HEK293T (cell line): ENCODE measurements at regions not wholly inside any gene's neighbourhood (a gene's known extent, or its start where the extent isn't known, plus 50 kb on each side); places are given as distances from the start of the nearest gene placed in this dataset.

Source experiments
- ARNT ChIP-seq: fragments of 450-650 bp; IDR thresholded peaks from 2 replicates; pipeline ENCODE4 v1.6.1; 2017; ENCODE audit warnings: mild to moderate bottlenecking
- BHLHE40 ChIP-seq: fragments of 450-650 bp; IDR thresholded peaks from 2 replicates; pipeline ENCODE4 v1.6.1; 2016; ENCODE audit warnings: mild to moderate bottlenecking, moderate library complexity, borderline replicate concordance
- ELF4 ChIP-seq: fragments of 450-650 bp; IDR thresholded peaks from 2 replicates; pipeline ENCODE4 v1.6.1; 2017; ENCODE audit warnings: antibody characterized with exemption
- FOXA1 ChIP-seq: fragments of 450-650 bp; IDR thresholded peaks from 2 replicates; pipeline ENCODE4 v1.6.1; 2016; ENCODE audit warnings: mild to moderate bottlenecking
- FOXK2 ChIP-seq: fragments of 450-650 bp; IDR thresholded peaks from 2 replicates; pipeline ENCODE4 v1.6.1; 2016; ENCODE audit warnings: mild to moderate bottlenecking
- FOXM1 ChIP-seq: fragments of 450-650 bp; IDR thresholded peaks from 2 replicates; pipeline ENCODE4 v1.6.1; 2017; ENCODE audit warnings: mild to moderate bottlenecking, borderline replicate concordance
- HDGF ChIP-seq: fragments of 450-650 bp; IDR thresholded peaks from 2 replicates; pipeline ENCODE4 v1.6.1; 2017; ENCODE audit warnings: antibody characterized with exemption, borderline replicate concordance
- NFRKB ChIP-seq: fragments of 450-650 bp; IDR thresholded peaks from 2 replicates; pipeline ENCODE4 v1.6.1; 2016; ENCODE audit warnings: mild to moderate bottlenecking, moderate library complexity
- PKNOX1 ChIP-seq: fragments of 450-650 bp; IDR thresholded peaks from 2 replicates; pipeline ENCODE4 v1.6.1; 2016
- SP1 ChIP-seq: fragments of 450-650 bp; IDR thresholded peaks from 2 replicates; pipeline ENCODE4 v1.6.1; 2017
- SUZ12 ChIP-seq: fragments of 450-650 bp; IDR thresholded peaks from 2 replicates; pipeline ENCODE4 v1.6.1; 2016; ENCODE audit warnings: mild to moderate bottlenecking
- TARDBP ChIP-seq: fragments of 450-650 bp; IDR thresholded peaks from 2 replicates; pipeline ENCODE4 v1.6.1; 2016
- ZNF384 ChIP-seq: fragments of 450-650 bp; IDR thresholded peaks from 2 replicates; pipeline ENCODE4 v1.6.1; 2016

DNA sequence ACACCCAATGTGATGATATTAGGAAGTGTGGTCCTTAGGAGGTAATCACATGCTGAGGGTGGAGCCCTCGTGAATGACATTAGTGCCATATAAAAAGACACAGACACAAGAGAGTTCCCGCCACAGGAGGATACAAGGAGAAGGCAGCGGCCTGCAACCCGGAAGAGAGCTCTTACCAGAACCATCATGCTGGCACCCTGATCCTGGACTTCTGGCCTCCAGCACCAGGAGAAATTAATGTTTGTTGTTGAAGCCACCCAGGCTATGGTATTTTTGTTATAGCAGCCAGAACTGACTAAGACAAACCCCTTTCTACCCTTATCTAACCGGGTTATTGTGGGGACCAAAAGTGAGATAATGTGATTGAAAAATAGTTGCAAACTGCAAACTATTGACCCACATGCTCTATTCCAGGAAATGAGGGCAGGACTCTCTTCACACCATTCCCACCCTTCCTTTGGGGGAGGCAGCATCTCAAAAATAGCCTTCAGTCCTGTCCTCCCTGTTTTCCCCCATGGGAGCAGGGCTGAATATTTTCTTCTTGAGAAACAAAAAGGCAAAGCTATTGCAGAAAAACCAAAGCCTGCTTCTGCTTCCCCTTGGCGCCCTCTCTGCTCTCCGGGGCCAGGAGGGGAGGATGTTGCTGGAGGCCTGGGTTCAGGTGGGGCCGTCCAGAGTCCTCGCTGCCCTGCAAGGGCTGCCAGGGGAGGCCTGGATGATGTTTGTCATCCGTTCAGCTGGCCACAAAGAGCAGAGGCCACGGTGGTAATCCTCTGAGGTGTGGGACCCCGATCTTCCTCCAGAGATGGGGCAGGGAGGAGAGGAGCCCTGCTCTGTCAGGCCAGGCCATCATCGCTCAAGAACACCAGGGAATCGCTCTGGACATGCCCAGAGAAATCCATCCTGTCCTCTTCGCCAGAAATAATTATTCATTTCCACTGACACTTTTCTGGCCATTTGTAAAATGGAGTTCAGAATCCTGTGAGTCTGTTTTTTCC, 73.8 kb upstream of the HAAO start:
- TF ChIP-seq PKNOX1 (no peak), NFRKB (no peak), TARDBP (no peak), FOXA1 (no peak), SP1 (no peak), FOXK2 (no peak), BHLHE40 (no peak), ELF4 (no peak), SUZ12 (no peak), HDGF (no peak), ARNT (no peak), FOXM1 (no peak), ZNF384 (no peak)
